HG03378 (cell line): ENCODE measurements at regions not wholly inside any gene's neighbourhood (a gene's known extent, or its start where the extent isn't known, plus 50 kb on each side); places are given as distances from the start of the nearest gene placed in this dataset.
"Not testable (repeated sequence)": the region's sequence is repeated elsewhere in the genome, so short reads cannot be mapped to it uniquely, and the experiment has no call there.

Source experiments
- ATAC-seq: cut with Tn5 transposase; IDR thresholded peaks from one replicate; pipeline ENCODE4 v1.9.1; 2021; ENCODE audit warnings: mild to moderate bottlenecking, moderate library complexity; ENCODE audit not compliant: unreplicated experiment

DNA sequence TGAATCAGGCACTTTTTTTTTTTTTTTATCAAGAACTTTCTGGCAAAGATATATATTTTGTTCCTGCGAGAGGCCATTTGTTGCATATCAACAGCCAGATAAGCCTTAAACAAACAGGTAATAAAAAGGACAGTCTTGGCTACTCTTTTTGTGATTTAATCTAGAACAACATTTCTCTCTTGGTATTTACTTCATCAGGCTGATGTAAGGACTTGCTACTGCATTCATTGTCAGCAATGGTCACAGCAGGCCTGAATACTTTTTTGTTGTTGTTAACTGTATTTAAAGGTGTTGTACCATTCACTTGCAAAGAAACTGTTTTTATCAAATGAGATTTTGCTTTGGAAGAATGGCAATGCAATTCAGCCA, 683.8 kb downstream of the IRS1 start:
- ATAC-seq, result no peak

DNA sequence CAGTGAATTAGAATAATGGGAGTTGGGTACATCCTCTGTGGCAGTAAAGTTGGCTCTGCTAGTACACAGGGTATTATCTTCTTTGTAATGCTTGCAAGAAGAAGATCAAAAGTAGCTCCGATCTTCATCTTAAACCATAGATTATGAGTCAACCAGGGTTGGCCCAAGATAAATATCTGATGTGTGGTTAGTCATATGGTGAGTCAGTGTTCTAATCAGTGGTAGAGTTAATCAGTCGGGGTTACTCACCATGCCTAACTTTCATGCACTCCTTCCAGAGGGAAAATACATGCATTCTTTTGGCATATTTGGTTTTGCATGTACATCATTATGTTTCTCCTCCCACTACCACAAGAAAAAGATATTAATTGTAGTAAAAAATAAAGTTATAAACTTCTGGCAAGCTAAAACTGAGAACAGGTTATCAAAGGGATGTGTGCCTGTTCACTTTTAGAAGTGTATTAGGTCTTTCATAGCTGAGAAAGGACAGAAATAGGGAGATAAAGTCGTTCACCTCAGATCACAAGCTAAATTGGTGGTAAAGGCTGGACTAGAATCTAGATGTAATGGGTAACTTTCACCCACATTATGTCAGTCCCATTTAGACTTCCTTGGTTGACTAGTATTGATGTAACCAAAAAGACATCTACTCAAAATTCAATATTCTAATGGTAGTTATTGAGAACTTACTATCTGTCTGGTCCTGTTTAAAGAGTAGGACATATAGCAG, 684.4 kb downstream of the IRS1 start:
- no peak for ATAC-seq

DNA sequence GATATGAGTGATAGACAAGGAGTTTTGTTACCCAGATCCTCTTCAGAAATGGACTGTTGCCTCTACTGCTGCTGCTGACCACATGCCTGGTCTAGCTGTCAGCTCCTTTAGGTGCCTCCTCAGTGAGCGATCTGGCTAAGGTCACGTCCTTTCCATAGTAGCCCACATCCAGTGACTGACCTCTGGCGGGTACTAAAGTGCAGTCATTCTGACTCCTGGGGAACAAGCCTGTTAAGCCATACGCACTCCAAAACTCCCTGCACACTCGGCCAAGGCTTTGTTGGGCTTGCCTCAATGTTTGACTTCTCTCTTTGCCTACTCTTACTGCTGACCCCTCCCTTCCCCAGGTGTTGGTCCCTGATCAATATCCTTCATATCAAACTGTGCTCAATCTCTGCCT, 685.2 kb downstream of the IRS1 start:
- ATAC-seq, result no peak

DNA sequence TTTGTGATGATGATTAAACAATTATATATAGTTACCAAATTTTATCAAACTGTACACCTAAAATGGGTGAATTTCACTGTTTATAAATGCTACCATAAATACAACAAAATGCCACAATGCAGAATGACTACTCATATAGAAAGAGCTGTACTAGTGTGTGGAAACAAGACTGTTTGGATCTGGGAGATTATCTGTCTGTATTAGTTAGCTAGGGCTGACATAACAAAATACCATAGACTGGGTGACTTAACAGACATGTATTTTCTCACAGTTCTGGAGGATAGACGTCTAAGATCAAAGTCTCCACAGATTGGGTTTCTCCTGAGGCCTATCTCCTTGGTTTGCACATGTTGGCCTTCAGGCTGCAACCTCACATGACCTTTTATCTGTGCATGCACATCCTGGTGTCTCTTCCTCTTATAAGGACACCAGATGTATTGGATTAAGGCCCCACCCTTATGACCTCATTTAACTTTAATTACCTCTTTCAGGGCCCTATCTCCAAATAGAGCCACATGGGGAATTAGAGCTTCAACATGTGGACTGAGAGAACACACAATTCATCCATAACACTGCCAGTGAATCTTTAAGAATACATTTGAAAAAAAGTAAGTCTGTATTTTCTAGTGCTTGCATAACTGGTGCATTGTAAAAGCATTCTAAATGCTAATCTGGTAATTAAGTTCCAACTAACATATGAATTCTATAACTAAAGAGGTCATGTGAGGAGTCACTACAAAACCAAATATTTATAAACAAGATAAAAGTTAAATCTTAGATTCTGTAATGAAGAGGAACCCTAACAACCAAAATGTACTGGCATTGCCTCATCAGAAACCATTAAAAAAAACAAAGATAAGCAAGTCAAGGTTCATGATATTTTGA, 699.6 kb downstream of the NYAP2 start:
- no peak for ATAC-seq

- no peak for ATAC-seq
These were observed 695.5 kb downstream of the NYAP2 start for GRCh38 chr2:226095058-226095457.

DNA sequence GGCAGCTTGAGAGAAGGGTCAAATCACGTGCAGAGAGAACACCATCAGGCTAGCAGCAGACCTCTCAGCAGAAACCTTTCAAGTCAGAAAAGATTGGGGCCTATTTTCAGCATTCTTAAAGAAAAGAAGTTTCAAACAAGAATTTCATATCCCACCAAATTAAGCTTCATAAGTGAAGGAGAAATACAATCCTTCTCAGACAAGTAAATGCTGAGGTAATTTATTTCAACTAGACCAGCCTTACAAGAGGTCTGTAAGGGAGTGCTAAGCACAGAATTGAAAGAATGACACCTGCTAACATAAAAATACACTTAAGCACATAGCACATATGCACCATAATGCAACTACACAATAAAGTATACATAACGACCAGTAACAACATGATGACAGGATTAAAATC, 693.9 kb downstream of the NYAP2 start:
- no peak for ATAC-seq

DNA sequence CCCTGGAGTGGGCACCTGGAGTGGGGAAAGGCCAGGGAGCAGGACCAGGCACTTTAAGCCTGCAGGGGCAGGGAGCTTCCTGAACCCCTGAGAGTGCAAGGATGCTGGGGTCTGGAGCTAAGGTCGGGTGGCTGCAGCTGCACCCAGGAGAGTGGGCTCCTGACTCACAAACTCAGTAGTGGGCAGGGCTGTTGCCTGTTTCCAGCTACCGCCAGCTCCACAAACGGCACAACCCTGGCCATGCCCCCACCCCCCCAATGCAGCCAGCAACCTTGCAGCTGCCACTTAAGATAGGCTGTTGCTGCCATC, 688.8 kb downstream of the NYAP2 start:
- no peak for ATAC-seq

DNA sequence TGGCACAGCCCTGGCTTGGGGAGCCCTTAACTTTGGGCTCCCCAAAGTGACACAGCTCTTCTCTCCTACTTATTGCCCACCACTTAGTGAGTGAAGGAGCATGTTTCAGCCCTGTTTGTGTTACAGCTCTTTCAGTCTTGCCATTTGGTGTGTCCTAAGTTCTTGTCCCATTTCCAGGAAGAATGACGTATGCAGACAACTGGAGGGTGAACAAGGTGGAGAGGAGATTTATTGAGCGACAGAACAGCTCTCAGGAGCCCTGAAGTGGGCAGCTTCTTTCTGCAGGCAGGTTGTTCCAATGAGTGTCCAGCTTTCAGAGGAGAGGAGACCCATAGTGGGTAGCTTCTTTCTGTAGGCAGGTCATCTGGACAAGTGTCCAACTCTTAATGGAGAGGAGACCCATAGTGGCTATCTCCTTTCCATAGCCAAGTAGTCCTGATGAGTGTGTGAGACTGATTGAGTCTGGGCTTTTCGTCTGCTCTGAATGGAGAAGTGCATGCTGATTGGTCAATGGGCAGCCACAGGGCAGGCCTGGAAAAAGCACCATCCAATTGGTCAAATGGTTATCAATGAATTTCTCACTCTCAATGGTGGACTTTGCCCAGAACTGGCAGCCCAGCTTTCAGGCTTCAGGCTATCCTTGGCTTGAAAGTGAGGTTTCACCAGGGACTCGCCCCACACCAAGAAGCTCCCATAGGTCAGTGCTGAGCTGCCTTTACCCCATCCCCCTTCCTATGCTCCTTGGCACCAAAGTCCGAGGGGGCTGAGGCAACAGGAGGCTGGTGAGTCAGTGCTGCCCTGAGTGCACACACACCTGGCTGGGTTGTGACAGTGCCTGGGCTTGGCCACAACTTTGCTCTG, 688.2 kb downstream of the NYAP2 start:
- no peak for ATAC-seq

DNA sequence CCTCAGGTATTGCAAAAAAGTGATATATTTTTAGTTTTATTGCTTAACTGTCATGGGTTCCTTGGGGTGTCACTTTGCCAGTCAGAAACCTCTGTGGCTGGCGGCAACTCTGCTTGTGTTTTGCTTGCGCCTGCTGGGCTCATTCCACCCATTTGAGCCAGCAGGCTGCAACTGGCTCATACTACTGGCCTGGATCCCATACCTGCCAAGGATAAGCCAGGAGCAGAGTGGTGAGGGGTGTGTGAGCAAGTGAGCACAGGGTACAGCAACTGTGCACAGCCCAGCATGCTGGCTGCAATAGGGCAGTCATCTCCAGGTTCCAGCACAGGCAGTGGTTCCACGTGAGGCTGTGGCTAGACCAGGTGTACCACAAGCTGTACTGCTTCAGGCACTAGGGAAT, 687.5 kb downstream of the NYAP2 start:
- ATAC-seq, result no peak

DNA sequence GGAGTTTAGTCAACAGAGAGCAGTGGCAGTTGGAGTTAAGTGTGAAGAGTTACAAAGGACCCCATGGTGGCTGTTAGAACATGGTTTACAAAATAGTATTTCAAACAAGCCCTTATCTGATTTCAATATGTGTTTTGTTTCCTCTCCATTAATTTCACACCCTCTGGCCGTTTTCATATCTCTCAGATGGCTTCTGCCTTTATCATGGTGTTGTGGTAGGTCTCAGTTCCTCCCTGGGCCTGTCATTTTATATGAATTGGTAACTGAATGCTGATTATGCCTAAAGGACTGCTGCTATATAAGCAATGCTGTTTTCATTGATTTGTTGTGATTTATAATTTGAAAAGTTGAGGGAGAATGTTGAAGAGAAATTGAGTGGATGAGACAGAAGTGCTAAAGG, 686.7 kb downstream of the NYAP2 start:
- no peak for ATAC-seq

DNA sequence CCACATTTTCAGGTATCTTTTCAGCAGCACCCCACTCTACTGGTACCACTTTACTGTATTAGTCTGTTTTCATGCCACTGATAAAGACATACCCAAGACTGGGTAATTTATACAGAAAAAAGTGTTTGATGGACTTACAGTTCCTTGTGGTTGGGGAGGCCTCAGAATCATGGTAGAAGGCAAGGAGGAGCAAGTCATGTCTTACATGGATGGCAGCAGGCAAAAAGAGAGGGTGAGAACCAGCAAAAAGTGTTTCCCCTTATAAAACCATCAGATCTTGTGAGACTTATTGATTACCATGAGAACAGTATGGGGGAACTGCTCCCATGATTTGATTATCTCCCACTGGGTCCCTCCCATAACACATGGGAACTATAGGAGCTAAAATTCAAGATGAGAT, 685.9 kb downstream of the NYAP2 start:
- not testable (repeated sequence) for ATAC-seq

DNA sequence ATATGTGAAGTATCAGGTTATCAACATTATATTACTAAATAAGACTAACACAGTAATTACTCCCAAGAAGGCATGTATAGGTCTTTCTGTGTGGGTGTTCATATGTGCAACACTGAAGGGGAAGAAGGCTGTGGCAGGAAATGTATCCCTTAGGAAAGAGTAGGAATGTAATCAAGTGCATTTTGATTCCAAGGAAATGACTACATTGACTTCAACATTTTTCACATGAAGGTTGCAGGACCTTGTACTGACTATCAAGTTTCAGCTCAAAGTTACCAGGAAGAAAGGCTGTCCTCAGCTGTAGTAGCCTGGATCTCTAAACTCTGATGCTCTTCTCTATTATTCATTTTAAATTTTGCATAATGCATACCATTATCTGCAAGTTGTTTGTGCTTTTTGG, 680.8 kb downstream of the NYAP2 start:
- no peak for ATAC-seq

- ATAC-seq, result no peak
These were observed 680.2 kb downstream of the NYAP2 start for GRCh38 chr2:226079671-226080181.

- ATAC-seq, result no peak
These were observed 679.7 kb downstream of the NYAP2 start for GRCh38 chr2:226079196-226079595.

DNA sequence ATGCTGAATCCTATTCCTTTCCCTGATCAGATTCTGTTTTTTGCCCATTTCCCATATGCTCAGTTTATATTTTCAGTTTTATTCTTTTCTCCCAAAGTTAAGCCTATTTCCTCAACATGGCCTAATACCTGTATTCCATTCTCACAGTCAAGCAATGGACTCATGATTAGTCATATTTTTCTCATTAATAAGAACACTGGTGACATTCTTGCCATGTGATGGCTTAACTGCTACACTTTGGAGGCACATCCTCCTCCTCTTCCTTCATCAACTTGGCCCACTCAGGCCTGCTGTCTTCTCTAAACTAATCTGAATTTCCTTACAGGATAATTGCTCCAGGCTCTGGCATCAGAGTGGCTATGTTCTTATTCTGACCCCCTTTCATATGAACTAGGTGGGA, 679.2 kb downstream of the NYAP2 start:
- no peak for ATAC-seq

GRCh38 chr2:226077841-226078240, 678.3 kb downstream of the NYAP2 start:
- ATAC-seq, result no peak

GRCh38 chr2:226077031-226077430, 677.5 kb downstream of the NYAP2 start:
- no peak for ATAC-seq

DNA sequence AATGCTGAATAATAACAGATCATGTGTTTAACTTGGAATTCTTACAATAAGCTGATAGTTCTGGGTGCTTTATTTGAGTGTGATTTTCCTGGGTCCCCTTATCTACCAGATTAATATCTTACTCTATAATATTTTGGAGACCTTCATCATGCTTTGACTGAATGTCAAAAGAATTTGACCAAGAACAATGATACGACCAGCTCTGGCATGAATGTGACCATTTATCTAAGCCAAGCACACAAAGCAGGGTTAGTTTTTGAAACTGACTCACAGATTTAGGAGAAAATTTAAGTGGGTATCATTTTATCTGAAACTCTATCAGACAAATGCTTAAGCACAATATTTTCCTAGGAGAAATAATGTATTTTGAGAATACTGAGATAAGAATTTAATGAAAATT, 677.0 kb downstream of the NYAP2 start:
- no peak for ATAC-seq

DNA sequence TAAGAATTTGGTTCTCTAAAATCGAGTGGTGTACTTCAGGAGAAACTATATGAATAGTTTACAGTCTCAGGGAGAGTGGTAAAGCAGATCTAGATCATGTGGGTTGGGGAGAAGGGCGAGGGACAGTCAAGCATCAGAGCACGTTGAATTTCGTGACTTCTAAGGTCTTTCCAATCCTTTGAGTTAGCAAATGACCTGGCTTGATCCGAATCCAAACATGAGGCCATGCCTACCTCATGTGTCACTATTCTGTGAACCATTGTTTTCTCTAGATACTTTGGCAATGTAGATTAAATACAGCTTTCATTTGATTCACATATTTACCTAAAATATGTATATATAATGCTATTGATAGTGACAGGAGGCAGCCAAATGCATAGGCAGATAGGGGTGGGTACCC, 674.9 kb downstream of the NYAP2 start:
- ATAC-seq, result no peak

DNA sequence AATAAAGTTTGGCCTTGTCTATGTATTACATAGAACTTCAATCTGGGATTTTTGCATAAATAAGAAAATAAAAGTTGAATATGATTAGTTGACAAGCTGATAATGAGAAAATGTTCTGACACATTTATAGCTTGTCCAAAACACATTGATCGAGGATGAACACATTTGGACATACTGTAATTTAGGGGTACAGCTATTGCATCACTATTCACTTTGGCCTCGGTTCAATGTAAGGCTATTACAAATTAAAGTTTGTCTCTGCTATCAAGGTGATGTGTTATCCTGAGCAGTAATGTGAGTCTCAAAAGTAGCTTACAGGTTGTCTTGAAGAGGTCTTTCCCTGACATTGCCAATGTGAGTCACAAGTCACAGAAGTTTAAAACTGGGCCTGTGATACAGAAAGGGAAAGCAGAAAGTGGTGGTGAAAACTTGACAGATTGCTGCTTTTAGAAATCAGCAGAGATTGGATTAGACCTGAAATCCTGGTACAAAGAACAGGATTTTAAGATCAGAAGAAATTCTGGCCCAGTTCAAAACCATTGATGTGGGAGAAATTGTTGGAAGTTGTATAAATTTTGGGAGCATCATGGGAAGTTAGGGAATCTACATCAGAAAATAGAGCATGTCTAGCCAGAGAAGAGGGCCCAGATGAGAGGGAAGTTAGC, 674.1 kb downstream of the NYAP2 start:
- no peak for ATAC-seq

DNA sequence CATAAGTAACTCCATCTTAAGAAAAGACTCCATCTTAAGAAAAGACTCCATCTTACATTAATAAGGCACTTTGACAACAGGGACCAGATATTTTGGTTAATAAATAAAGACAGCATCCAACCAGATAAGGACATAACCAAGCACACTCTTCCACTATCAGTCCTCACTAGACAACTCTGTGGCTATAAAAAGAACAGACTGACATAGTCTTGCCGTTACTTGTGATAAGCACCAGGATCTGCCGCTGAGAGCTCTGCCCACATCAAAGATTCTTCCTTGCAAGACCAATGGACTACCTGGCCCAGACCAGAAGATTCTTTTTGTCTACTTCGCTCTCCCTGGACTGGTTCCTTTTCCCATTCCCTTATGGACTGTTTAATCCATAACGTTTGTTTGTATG, 667.4 kb downstream of the NYAP2 start:
- ATAC-seq, result no peak
